Endodermal cell (in vitro differentiated cells): ENCODE measurements at regions not wholly inside any gene's neighbourhood (a gene's known extent, or its start where the extent isn't known, plus 50 kb on each side); places are given as distances from the start of the nearest gene placed in this dataset.
A peak's percentile ranks its signal among the peaks of the same experiment; 100 is the strongest.

Experiments used
- DNase-seq: peaks from one replicate; pipeline ENCODE4 v3.0.0-alpha.2; 2017
- H3K27ac ChIP-seq: 2 replicates; pipeline ENCODE4 v1.5.1; 2013; ENCODE audit warnings: mild to moderate bottlenecking, low read depth, low read length, moderate library complexity
- H3K27me3 ChIP-seq: 2 replicates; pipeline ENCODE4 v1.6.1; 2013; ENCODE audit warnings: mild to moderate bottlenecking, low read length, moderate library complexity; ENCODE audit not compliant: insufficient read depth, control insufficient read depth, poor library complexity, severe bottlenecking
- H3K36me3 ChIP-seq: 2 replicates; pipeline ENCODE4 v1.7.0; 2013; ENCODE audit warnings: mild to moderate bottlenecking, low read length, moderate library complexity; ENCODE audit not compliant: control insufficient read depth, insufficient read depth
- H3K4me1 ChIP-seq: one replicate; pipeline ENCODE4 v1.7.0; 2013; ENCODE audit warnings: low read length; ENCODE audit not compliant: control insufficient read depth, insufficient read depth
- H3K4me3 ChIP-seq: 2 replicates; pipeline ENCODE4 v1.5.1; 2013; ENCODE audit warnings: mild to moderate bottlenecking, low read length, moderate library complexity
- H3K9ac ChIP-seq: 2 replicates; pipeline ENCODE4 v1.6.1; 2013; ENCODE audit warnings: mild to moderate bottlenecking, low read length, moderate library complexity; ENCODE audit not compliant: poor library complexity, severe bottlenecking; ENCODE audit errors: extremely low read depth
- H3K9me3 ChIP-seq: 2 replicates; pipeline ENCODE4 v1.6.1; 2013; ENCODE audit warnings: mild to moderate bottlenecking, low read length, moderate library complexity; ENCODE audit not compliant: control insufficient read depth
- H3K27ac Mint-ChIP-seq: 2 replicates; pipeline ENCODE4 v1.8.0; 2020; ENCODE audit warnings: mixed read lengths
- H3K27me3 Mint-ChIP-seq: 2 replicates; pipeline ENCODE4 v1.8.0; 2021; ENCODE audit warnings: mild to moderate bottlenecking, mixed read lengths; ENCODE audit not compliant: insufficient read depth
- H3K36me3 Mint-ChIP-seq: 2 replicates; pipeline ENCODE4 v1.8.0; 2020; ENCODE audit warnings: low read depth, mixed read lengths
- H3K4me1 Mint-ChIP-seq: 2 replicates; pipeline ENCODE4 v1.8.0; 2020; ENCODE audit warnings: mixed read lengths
- H3K4me3 Mint-ChIP-seq: 2 replicates; pipeline ENCODE4 v1.8.0; 2020; ENCODE audit warnings: mild to moderate bottlenecking, moderate library complexity, mixed read lengths
- H3K9me3 Mint-ChIP-seq: 2 replicates; pipeline ENCODE4 v1.8.0; 2020; ENCODE audit warnings: mild to moderate bottlenecking, mixed read lengths
- WGBS, 2 experiments: methylation state at CpG; one replicate each; pipeline versions ENCODE4 v1.1.5 to v1.1.7; 2013; ENCODE audit warnings: missing lambda C conversion rate in 2 of 2, mixed read lengths in 1 of 2; ENCODE audit not compliant: insufficient coverage in 1 of 2, insufficient read length in 1 of 2; 5-methylcytosine and 5-hydroxymethylcytosine counted together
- TF ChIP-seq, protein P1 (sequence below): fragments of 200-600 bp; sonication (generic); conservative IDR thresholded peaks from 2 replicates; pipeline ENCODE4 v1.5.0; 2021; ENCODE audit warnings: antibody characterized with exemption, mild to moderate bottlenecking

DNA sequence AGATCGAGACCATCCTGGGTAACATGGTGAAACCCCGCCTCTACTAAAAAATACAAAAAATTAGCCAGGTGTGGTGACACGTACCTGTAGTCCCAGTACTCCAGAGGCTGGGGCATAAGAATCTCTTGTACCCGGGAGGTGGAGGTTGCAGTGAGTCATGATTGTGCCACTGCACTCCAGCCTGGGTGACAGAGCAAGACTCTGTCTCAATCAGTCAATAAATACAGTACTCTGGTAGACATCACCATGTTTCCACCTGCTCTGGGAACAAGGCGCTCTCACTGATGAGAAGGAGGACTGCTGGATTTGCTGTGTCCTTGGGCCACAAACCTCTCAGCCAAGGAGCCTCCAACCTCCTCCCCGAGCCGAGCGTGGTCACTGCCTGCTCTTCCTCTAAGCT is 154.2 kb upstream of the ZNF236 start:
- Mint-ChIP-seq H3K27me3 (no peaks in the 10 kb centered on the region), H3K9me3 (peaks cover 2% of the 10 kb centered on the region), H3K36me3 (no peaks in the 10 kb centered on the region), H3K27ac (no peak overlapping the region), H3K4me1 (no peaks in the 10 kb centered on the region), H3K4me3 (no peak overlapping the region)
- no peak overlapping the region for H3K27ac ChIP-seq
- 92 to 99% methylated on average over 8 of the region's 8 CpGs for WGBS, 2 experiments
- TF ChIP-seq, protein P1, sequence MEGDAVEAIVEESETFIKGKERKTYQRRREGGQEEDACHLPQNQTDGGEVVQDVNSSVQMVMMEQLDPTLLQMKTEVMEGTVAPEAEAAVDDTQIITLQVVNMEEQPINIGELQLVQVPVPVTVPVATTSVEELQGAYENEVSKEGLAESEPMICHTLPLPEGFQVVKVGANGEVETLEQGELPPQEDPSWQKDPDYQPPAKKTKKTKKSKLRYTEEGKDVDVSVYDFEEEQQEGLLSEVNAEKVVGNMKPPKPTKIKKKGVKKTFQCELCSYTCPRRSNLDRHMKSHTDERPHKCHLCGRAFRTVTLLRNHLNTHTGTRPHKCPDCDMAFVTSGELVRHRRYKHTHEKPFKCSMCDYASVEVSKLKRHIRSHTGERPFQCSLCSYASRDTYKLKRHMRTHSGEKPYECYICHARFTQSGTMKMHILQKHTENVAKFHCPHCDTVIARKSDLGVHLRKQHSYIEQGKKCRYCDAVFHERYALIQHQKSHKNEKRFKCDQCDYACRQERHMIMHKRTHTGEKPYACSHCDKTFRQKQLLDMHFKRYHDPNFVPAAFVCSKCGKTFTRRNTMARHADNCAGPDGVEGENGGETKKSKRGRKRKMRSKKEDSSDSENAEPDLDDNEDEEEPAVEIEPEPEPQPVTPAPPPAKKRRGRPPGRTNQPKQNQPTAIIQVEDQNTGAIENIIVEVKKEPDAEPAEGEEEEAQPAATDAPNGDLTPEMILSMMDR: no peak
- H3K9me3 ChIP-seq: no peaks in the 10 kb centered on the region
- no peak overlapping the region for H3K9ac ChIP-seq
- no peak for DNase-seq
- H3K4me3 ChIP-seq: no peak overlapping the region
- H3K27me3 ChIP-seq: no peaks in the 10 kb centered on the region
- H3K36me3 ChIP-seq: no peaks in the 10 kb centered on the region
- H3K4me1 ChIP-seq: no peaks in the 10 kb centered on the region

DNA sequence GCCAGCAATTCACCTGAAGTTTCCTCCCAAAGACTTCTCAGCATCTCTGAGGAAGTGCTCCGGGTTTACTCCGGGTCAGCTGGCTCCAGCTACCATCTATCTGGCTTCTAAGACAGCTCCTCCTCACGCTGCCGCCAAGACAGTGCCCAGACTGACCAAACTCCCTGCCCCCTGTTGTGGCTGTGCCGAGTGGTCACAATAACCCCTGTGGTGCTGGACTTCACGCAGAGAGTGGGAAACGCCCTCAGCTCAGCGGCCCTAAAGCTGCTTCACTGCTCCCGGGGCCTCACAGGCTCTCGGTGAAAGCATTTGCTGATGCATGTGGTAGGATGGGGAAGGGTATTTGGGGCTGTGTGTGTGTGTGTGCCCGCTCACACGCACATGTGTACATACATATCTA is 154.8 kb upstream of the ZNF236 start:
- H3K9me3 Mint-ChIP-seq: peaks cover 2% of the 10 kb centered on the region
- no peak overlapping the region for H3K4me3 Mint-ChIP-seq
- no peaks in the 10 kb centered on the region for H3K27me3 ChIP-seq
- no peaks in the 10 kb centered on the region for H3K4me1 ChIP-seq
- H3K4me1 Mint-ChIP-seq: no peaks in the 10 kb centered on the region
- no peak overlapping the region for H3K9ac ChIP-seq
- no peaks in the 10 kb centered on the region for H3K36me3 Mint-ChIP-seq
- WGBS, 2 experiments: 89 to 94% methylated on average over 7 to 10 of the region's 12 CpGs
- DNase-seq: peak; percentile 32
- H3K9me3 ChIP-seq: no peaks in the 10 kb centered on the region
- no peaks in the 10 kb centered on the region for H3K27me3 Mint-ChIP-seq
- H3K27ac Mint-ChIP-seq: no peak overlapping the region
- no peak overlapping the region for H3K27ac ChIP-seq
- TF ChIP-seq, protein P1: no peak
- no peaks in the 10 kb centered on the region for H3K36me3 ChIP-seq
- H3K4me3 ChIP-seq: no peak overlapping the region

DNA sequence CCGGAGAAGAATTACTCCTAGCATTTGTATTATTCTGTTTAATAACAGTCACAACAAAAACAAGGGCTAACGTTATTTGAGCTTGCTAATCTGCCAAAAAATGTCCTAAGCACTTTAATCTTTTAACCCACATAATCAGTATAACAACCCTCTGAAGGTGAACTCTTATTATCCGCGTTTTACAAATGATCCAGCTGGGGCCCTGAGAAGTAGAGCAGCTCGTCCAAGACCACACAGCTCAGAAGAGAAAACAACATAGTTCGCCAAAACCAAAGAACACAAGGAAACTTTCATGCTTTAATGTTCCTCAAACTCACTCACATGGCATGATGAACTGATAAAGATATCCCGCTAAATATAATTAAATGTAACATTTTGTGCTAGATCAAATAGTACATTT is 159.7 kb upstream of the ZNF236 start:
- Histone ChIP-seq H3K4me3 (no peak overlapping the region), H3K36me3 (no peaks in the 10 kb centered on the region), H3K27me3 (no peaks in the 10 kb centered on the region), H3K4me1 (no peaks in the 10 kb centered on the region), H3K9ac (no peak overlapping the region), H3K27ac (no peak overlapping the region), H3K9me3 (no peaks in the 10 kb centered on the region)
- no peaks in the 10 kb centered on the region for H3K27me3 Mint-ChIP-seq
- DNase-seq: no peak
- peaks cover 2% of the 10 kb centered on the region for H3K4me1 Mint-ChIP-seq
- no peaks in the 10 kb centered on the region for H3K36me3 Mint-ChIP-seq
- peaks cover 2% of the 10 kb centered on the region for H3K9me3 Mint-ChIP-seq
- H3K27ac Mint-ChIP-seq: no peak overlapping the region
- TF ChIP-seq, protein P1: no peak
- no peak overlapping the region for H3K4me3 Mint-ChIP-seq
- 60 to 66% methylated on average over 3 to 6 of the region's 7 CpGs for WGBS, 2 experiments
